Chondrocyte (in vitro differentiated cells): ENCODE measurements at regions not wholly inside any gene's neighbourhood (a gene's known extent, or its start where the extent isn't known, plus 50 kb on each side); places are given as distances from the start of the nearest gene placed in this dataset.

Experiments
- DNase-seq: peaks from one replicate; pipeline ENCODE4 v3.0.0; 2021; ENCODE audit warnings: mixed read lengths, low spot score
- H3K27ac Mint-ChIP-seq: one replicate; pipeline ENCODE4 v1.8.0; 2021; ENCODE audit warnings: mild to moderate bottlenecking, moderate library complexity, mixed read lengths; ENCODE audit not compliant: unreplicated experiment
- H3K27me3 Mint-ChIP-seq: 2 replicates; pipeline ENCODE4 v1.8.0; 2021; ENCODE audit warnings: low read depth, mixed read lengths
- H3K36me3 Mint-ChIP-seq: 2 replicates; pipeline ENCODE4 v1.8.0; 2021; ENCODE audit warnings: low read depth, mixed read lengths
- H3K4me1 Mint-ChIP-seq: 2 replicates; pipeline ENCODE4 v1.8.0; 2021; ENCODE audit warnings: low read depth, mild to moderate bottlenecking, mixed read lengths
- H3K4me3 Mint-ChIP-seq: one replicate; pipeline ENCODE4 v1.8.0; 2021; ENCODE audit warnings: mild to moderate bottlenecking, moderate library complexity, mixed read lengths; ENCODE audit not compliant: unreplicated experiment
- H3K9me3 Mint-ChIP-seq: 2 replicates; pipeline ENCODE4 v1.8.0; 2021; ENCODE audit warnings: low read depth, mixed read lengths
- TF ChIP-seq, protein P1 (sequence below): fragments of 200-600 bp; sonication (generic); IDR thresholded peaks from 2 replicates; pipeline ENCODE4 v1.5.0; 2021; ENCODE audit warnings: antibody characterized with exemption, mild to moderate bottlenecking, moderate library complexity

DNA sequence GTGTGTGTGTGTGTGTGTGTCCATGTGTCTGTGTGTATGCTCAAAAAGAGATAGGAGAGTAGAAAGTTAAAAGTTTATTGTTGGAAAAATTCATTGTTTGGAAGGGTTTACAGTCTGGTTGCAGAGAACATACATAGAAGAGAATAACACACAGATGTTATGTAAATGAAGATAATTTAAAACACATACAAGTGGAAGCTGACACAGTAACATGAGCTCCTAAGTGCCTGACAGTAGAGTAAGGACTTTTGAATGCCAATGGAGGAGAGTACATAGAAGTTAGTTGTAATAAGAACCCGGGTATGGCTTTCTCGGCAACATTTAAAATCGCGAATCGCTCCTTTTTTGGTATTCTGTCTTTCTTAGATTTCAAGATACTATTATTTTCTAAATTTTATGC is 137.0 kb upstream of the FANCL start:
- Mint-ChIP-seq H3K36me3 (no peaks in the 10 kb centered on the region), H3K4me3 (no peak overlapping the region), H3K27me3 (no peaks in the 10 kb centered on the region), H3K9me3 (peaks cover under 1% of the 10 kb centered on the region), H3K4me1 (no peaks in the 10 kb centered on the region), H3K27ac (no peak overlapping the region)
- TF ChIP-seq, protein P1, sequence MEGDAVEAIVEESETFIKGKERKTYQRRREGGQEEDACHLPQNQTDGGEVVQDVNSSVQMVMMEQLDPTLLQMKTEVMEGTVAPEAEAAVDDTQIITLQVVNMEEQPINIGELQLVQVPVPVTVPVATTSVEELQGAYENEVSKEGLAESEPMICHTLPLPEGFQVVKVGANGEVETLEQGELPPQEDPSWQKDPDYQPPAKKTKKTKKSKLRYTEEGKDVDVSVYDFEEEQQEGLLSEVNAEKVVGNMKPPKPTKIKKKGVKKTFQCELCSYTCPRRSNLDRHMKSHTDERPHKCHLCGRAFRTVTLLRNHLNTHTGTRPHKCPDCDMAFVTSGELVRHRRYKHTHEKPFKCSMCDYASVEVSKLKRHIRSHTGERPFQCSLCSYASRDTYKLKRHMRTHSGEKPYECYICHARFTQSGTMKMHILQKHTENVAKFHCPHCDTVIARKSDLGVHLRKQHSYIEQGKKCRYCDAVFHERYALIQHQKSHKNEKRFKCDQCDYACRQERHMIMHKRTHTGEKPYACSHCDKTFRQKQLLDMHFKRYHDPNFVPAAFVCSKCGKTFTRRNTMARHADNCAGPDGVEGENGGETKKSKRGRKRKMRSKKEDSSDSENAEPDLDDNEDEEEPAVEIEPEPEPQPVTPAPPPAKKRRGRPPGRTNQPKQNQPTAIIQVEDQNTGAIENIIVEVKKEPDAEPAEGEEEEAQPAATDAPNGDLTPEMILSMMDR: no peak
- no peak for DNase-seq

DNA sequence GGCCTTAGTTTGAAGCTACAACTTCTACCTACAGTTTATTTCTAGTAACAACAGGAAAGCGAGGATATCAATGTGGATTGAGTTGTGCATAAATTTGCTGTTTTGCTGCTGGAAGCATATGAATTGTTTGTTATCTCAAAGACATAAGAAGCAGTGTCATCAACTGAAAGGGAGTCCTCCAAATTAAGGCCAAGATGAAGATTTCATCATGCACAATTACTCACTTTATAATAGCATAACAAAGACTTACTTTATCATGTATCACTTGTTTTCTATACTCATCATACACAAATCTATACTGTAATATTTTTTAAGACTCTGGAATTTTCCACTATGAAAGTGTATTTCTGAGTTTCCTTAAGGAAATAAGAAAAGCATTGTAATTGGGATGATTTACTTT is 136.1 kb upstream of the FANCL start:
- Mint-ChIP-seq H3K36me3 (no peaks in the 10 kb centered on the region), H3K9me3 (peaks cover 2% of the 10 kb centered on the region), H3K27me3 (peaks cover 1% of the 10 kb centered on the region), H3K4me1 (no peaks in the 10 kb centered on the region), H3K27ac (no peak overlapping the region), H3K4me3 (no peak overlapping the region)
- TF ChIP-seq, protein P1: no peak
- no peak for DNase-seq

DNA sequence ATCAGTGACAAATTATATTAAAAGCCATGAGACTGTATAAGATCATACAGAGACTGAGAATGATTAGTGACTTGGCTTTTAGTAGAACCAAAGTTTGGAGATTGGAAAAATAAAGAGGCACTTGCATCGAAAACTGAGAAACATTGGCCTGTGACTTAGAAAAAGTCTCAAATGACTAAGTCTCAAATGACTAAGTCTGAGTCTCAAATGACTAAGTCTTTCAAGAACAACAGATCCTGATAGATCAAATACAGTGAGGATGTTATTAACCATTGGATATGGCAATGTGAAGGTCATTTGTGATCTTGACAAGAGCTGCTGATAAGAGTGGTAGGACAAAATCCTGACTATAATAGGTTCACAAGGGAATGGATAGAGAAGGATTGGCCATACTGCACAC is 135.5 kb upstream of the FANCL start:
- DNase-seq: no peak
- Mint-ChIP-seq H3K27ac (no peak overlapping the region), H3K4me1 (no peaks in the 10 kb centered on the region), H3K36me3 (no peaks in the 10 kb centered on the region), H3K4me3 (no peak overlapping the region), H3K27me3 (peaks cover 1% of the 10 kb centered on the region), H3K9me3 (peaks cover 2% of the 10 kb centered on the region)
- TF ChIP-seq, protein P1: no peak

DNA sequence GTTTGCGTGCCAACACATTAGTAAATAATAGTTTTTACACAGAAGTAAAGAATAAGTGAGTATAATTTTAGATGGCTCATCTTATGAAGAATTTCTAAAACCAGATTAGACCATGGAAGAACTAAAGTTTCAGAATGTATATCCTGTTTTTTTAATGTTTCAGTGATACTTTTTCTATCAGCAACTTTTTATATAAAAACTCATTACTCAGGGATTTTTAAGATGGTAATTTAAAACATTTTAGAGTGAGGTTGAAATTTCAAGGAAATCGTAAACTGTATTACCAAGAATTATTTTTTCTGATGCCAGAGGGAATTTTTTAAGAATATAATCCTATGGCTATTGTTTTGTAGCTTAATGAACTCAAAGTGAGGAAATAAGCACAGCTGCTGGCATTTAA is 128.5 kb upstream of the FANCL start:
- Mint-ChIP-seq H3K4me1 (no peaks in the 10 kb centered on the region), H3K27me3 (peaks cover 5% of the 10 kb centered on the region), H3K9me3 (peaks cover 2% of the 10 kb centered on the region), H3K4me3 (no peak overlapping the region), H3K27ac (no peak overlapping the region), H3K36me3 (no peaks in the 10 kb centered on the region)
- DNase-seq: no peak
- TF ChIP-seq, protein P1: no peak

DNA sequence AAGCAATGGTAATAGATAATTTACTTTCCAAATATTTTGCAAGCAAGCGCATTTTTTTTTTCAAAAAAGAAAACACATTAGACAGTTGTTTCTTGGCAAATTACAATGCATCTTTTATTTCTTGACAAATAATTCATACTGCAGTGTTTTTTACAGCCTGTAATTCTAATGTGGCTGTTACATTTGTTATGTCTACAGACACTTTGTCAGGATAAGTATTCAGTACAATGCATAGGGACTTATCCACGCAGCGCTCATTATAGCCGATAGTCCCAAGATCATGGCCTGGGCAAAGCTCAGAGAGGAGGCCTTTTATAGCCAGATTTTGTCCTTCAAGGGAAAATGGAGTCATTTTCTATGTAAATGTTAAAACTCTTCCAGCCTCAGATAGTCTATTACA is 123.0 kb upstream of the FANCL start:
- TF ChIP-seq, protein P1: no peak
- no peak for DNase-seq
- Mint-ChIP-seq H3K36me3 (no peaks in the 10 kb centered on the region), H3K27ac (no peak overlapping the region), H3K27me3 (peaks cover 6% of the 10 kb centered on the region), H3K9me3 (no peaks in the 10 kb centered on the region), H3K4me1 (no peaks in the 10 kb centered on the region), H3K4me3 (no peak overlapping the region)
